ENCODE measurements at regions not wholly inside any gene's neighbourhood (a gene's known extent, or its start where the extent isn't known, plus 50 kb on each side); places are given as distances from the start of the nearest gene placed in this dataset.

GRCh38 chr10:9913876-9914514, 1103.7 kb upstream of the CELF2 start:
- DNase-seq (no peak), ATAC-seq (no peak)
- Histone ChIP-seq H3K4me1 (ENCODE audit: low read depth) (no peaks in the 10 kb centered on the region), H3K9me3 (no peaks in the 10 kb centered on the region), H3K36me3 (ENCODE audit: low read depth) (no peaks in the 10 kb centered on the region), H3K4me3 (no peak overlapping the region)
- intact Hi-C loops (cut with DNase I, micrococcal nuclease) = no loop called here
- no peak for TF ChIP-seq CTCF (IDR thresholded peaks at IDR 0.05)

- Histone ChIP-seq H3K4me1 (ENCODE audit: low read depth) (no peaks in the 10 kb centered on the region), H3K36me3 (ENCODE audit: low read depth) (no peaks in the 10 kb centered on the region), H3K4me3 (no peak overlapping the region), H3K9me3 (no peaks in the 10 kb centered on the region)
- intact Hi-C loops (cut with DNase I, micrococcal nuclease) = no loop called here
- DNase-seq (no peak), ATAC-seq (no peak)
- no peak for TF ChIP-seq CTCF (IDR thresholded peaks at IDR 0.05)
Observed at GRCh38 chr10:9921544-9921943, 1096.1 kb upstream of the CELF2 start.

- Histone ChIP-seq H3K9me3 (no peaks in the 10 kb centered on the region), H3K36me3 (ENCODE audit: low read depth) (no peaks in the 10 kb centered on the region), H3K4me3 (no peak overlapping the region), H3K4me1 (ENCODE audit: low read depth) (no peaks in the 10 kb centered on the region)
- no peak for TF ChIP-seq CTCF (IDR thresholded peaks at IDR 0.05)
- DNase-seq (no peak), ATAC-seq (no peak)
- intact Hi-C loops (cut with DNase I, micrococcal nuclease) = no loop called here
Observed at GRCh38 chr10:9922126-9922870, 1095.4 kb upstream of the CELF2 start.

GRCh38 chr10:9926003-9926402, 1091.7 kb upstream of the CELF2 start:
- Histone ChIP-seq H3K4me1 (ENCODE audit: low read depth) (no peaks in the 10 kb centered on the region), H3K4me3 (no peak overlapping the region), H3K9me3 (no peaks in the 10 kb centered on the region), H3K36me3 (ENCODE audit: low read depth) (no peaks in the 10 kb centered on the region)
- DNase-seq (no peak), ATAC-seq (no peak)
- intact Hi-C loops (cut with DNase I, micrococcal nuclease) = no loop called here
- no peak for TF ChIP-seq CTCF (IDR thresholded peaks at IDR 0.05)

- no peak for TF ChIP-seq CTCF (IDR thresholded peaks at IDR 0.05)
- Histone ChIP-seq H3K4me3 (no peak overlapping the region), H3K9me3 (no peaks in the 10 kb centered on the region), H3K4me1 (ENCODE audit: low read depth) (no peaks in the 10 kb centered on the region), H3K36me3 (ENCODE audit: low read depth) (no peaks in the 10 kb centered on the region)
- no peak for ATAC-seq
- DNase-seq = no peak
- intact Hi-C loops (cut with DNase I, micrococcal nuclease) = no loop called here
Observed at GRCh38 chr10:9926881-9927280, 1090.8 kb upstream of the CELF2 start.

Data from mucosa of descending colon (tissue), 3 donors.